AG09309 (cell line): ENCODE measurements at regions not wholly inside any gene's neighbourhood (a gene's known extent, or its start where the extent isn't known, plus 50 kb on each side); places are given as distances from the start of the nearest gene placed in this dataset.

Source experiments
- DNase-seq: peaks from one replicate; pipeline ENCODE4 v3.0.0-alpha.2; 2010; ENCODE audit warnings: low read depth
- H3K4me3 ChIP-seq: 2 replicates; pipeline ENCODE4 v1.5.1; 2011; ENCODE audit warnings: mild to moderate bottlenecking, low read depth, low read length, moderate library complexity; ENCODE audit not compliant: control insufficient read depth
- CTCF ChIP-seq: IDR thresholded peaks from 2 replicates; pipeline ENCODE4 v1.5.1; 2011; ENCODE audit warnings: mild to moderate bottlenecking, low read depth, low read length, inconsistent platforms; ENCODE audit not compliant: insufficient read depth, control insufficient read depth; ENCODE audit errors: missing control alignments

GRCh38 chr22:44405661-44406060 is 92.4 kb downstream of the RTL6 start:
- no peak for DNase-seq
- H3K4me3 ChIP-seq, result no peak overlapping the region
- no peak for TF ChIP-seq CTCF

- no peak for DNase-seq
- H3K4me3 ChIP-seq, result no peak overlapping the region
- TF ChIP-seq CTCF, result no peak
Observed at GRCh38 chr22:44404341-44405020, 91.7 kb upstream of the SHISAL1 start.

- TF ChIP-seq CTCF, result no peak
- no peak for DNase-seq
- no peak overlapping the region for H3K4me3 ChIP-seq
Observed at GRCh38 chr22:44403602-44404329, 91.0 kb upstream of the SHISAL1 start.

GRCh38 chr22:44403166-44403565 is 90.4 kb upstream of the SHISAL1 start:
- no peak for TF ChIP-seq CTCF
- no peak for DNase-seq

GRCh38 chr22:44402196-44403111 is 89.7 kb upstream of the SHISAL1 start:
- no peak for DNase-seq
- H3K4me3 ChIP-seq, result no peak overlapping the region
- no peak for TF ChIP-seq CTCF

More at GRCh38 chr22:44403166-44403565, 90.4 kb upstream of the SHISAL1 start:
- H3K4me3 ChIP-seq, result no peak overlapping the region

- no peak overlapping the region for H3K4me3 ChIP-seq
- no peak for DNase-seq
- no peak for TF ChIP-seq CTCF
Observed at GRCh38 chr22:44401783-44402110, 89.0 kb upstream of the SHISAL1 start.
